ENCODE measurements at regions not wholly inside any gene's neighbourhood (a gene's known extent, or its start where the extent isn't known, plus 50 kb on each side); places are given as distances from the start of the nearest gene placed in this dataset.

- no peak for TF ChIP-seq MAX (CRISPR knock-in tag; IDR thresholded peaks at IDR 0.05)
- no peak for TF ChIP-seq IRF1 (CRISPR knock-in tag; IDR thresholded peaks at IDR 0.05)
- TF ChIP-seq CTCF (IDR thresholded peaks at IDR 0.05): no peak
- no peak for TF ChIP-seq ATF2 (CRISPR knock-in tag; IDR thresholded peaks at IDR 0.05; ENCODE audit: borderline replicate concordance, low read depth)
- no peak for TF ChIP-seq GTF2I (CRISPR knock-in tag; conservative IDR thresholded peaks at IDR 0.05)
Observed at GRCh38 chr15:24017470-24017869, 330.4 kb upstream of the NDN start.
